Islet of Langerhans (tissue), 1 donor: ENCODE measurements at regions not wholly inside any gene's neighbourhood (a gene's known extent, or its start where the extent isn't known, plus 50 kb on each side); places are given as distances from the start of the nearest gene placed in this dataset.

Experiments used
- FAIRE-seq: peaks from one replicate; lab custom pipeline; 2011; peaks lifted over from hg19 to GRCh38; lab: Jason Lieb, UNC

DNA sequence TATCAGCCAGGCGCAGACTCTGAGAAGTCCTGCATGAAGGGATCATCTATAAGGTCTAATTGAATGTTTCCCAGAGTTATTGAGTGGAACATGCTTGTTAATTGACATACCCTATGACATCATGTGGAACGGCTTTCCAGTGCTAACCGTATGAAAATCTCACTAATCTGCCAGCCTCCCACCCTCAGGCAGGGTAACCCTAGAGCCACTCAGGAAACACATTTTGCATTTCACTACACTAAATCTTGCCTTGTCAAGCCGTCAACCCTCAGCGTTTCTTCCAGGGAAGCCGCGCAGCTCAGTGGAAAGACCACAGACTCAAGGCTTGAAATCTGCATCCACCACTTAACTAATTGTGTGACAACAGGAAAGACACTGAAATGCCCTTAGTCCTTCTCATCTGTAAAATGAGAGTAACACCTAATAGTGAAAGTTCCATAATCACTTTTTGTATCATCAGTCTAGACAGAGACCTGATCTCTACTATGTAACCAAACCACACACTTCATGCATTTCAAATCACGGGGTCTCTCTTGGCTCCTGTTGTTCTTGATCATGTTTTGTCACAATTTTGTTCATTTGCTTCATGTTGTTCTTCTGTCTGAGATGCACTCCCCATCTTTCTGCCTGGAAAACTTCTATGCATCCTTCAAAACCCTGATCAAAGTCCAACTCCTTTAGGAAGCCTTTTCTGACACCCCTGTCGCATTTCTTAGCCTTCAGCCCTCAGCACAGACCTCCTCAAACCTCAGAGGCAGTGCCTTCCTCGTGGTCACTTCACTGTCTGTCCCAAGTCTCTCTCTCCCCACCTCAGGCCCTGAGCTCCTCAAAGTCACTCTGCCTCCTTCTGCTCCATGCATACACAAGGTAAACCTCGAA is 246.5 kb downstream of the TOMM20 start:
- no peak for FAIRE-seq

- FAIRE-seq = no peak
Observed at GRCh38 chr1:234879147-234880080, 249.2 kb downstream of the TOMM20 start.

DNA sequence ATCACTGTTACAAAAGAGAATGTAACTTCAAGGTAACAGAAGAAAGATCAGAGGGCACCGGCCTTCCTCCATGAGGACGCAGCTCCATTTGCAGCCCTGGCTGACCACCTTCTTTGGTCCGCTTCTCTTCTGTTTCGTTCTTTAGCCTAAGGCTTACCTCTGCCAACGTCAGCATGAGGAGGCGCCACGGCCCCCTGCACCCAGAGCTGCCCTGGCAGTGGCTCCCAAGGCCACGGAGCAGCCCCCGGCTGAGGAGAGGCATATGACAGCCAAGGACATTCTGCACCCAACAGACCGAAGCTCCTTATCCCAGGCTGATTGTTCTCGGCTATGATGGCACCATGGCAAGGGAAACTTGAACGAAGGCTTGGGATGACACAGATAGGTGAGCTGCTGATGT is 250.3 kb downstream of the TOMM20 start:
- no peak for FAIRE-seq

- no peak for FAIRE-seq
Observed at GRCh38 chr1:234877761-234878160, 250.9 kb downstream of the TOMM20 start.

- FAIRE-seq = no peak
Observed at GRCh38 chr1:234875953-234876855, 252.4 kb downstream of the TOMM20 start.

GRCh38 chr1:234875328-234875952 is 253.2 kb downstream of the TOMM20 start:
- no peak for FAIRE-seq

DNA sequence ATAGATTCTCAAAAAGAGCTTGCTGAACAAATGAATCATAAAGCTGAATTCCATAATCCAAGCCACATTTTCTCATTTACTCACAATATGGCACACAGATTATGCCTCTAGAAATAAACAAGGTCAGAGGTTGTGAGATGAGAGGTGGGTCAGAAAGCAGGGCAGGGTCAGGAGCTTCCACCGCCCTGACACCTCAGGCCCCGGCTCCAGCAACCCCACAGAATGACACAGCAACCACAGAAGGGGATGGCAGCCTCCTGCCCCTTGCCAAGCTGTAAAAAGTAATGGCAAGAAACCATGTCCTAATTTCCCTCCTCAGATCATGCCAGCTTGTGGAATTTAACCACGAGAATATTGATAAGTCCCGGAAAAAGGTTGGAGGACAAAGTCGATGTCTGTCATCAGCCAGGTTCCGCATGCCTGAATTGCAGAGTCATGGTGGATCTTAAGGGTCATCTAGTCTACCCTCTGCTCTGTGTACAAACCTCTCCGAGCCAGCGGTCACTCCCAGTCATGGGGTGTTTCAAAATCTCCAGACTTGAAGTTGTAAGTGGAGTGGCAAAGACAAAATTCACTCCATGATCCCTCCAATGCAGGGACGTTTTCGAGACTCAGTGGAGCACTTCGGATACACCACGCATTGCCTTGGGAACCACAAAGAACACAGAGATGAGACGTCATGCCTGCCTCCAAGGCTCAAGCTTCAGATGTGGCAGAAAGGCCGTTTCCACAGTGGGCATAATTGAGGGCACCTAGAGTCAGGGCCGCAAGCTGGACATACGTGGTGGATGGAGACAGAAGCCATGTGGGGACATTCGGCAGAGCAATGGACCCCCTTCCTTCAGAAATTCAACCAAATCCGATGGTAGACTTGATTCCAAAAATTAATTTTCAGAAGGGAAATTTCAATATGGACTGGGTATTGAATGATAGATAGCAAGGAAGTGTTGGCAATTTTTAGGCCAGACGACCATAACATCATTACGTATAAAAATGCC is 254.0 kb downstream of the TOMM20 start:
- no peak for FAIRE-seq

GRCh38 chr1:234871710-234872271 is 256.8 kb downstream of the TOMM20 start:
- no peak for FAIRE-seq

DNA sequence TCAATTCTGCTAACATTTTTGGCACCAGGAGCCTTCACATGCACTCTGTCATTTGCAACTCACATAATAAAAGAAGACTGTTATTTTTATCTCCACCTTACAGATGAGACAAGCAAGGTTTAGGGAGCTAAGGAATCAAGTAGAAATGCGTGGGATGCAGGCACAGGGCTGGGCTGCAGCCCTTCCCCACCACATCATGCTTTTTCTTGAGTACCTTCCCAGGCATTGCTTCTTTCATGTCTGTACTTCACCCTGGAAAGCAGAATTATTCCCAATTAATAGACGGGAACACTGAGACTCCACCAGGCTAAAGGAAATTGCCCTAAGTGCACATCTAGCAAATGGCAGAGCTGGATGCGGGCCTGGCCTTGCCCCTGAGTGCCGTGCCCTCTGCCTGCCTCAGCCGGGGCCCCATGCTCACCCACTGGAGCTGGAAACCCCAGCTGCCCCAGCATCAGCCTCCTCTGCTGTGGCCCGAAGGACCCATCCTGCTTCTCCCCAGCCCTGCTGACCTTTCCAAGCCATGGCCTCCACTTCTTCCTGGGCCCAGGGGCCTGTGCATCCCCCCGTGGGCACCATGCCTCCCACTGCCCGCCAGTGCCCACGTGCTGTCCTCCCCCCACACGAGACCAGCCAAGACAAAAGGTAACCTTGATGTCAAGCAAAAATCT is 257.5 kb downstream of the TOMM20 start:
- FAIRE-seq = no peak

DNA sequence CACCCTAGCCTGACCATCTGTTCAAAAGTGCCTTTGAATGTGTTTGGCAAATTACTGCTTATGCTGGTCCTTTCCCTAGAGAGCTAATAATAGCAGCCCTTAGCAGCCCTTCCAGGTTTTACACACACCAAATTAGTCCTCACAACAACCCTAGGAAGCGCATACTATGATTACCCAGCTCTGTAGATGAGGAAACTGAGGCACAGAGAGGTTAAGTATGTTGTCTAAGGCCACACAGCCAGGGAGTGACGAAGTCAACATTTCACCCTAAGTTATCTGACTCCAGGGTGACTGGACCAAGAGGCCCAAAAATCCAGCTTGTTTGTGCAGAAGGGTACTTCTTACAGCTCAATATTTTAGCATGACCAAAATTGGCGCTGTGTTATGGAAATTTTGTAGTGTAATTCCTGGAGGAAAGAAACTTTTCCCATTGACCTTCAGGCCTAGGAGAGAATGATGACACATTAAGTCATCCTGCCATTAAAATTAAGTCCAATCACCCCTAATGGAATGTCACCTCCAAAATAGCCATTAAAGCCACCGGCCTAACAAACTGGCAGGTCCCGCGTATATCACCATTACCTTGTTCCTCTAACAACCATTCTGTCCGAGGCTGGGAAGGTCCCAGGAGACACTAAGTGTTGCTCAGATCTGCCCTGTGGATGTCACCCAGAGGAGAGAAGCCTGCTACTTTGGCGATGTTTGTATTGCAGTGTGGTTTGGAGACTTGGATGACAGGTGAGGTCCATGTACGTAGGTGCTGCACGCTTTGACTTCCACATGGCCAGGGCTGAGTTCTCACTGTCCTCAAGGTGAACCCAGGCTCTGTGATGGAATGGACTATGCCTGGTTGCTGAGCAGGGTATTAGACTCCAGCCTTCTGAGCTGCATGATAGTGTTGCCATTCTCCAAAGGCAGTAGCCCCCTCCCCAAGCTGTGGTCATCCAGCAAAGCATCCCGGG is 258.3 kb downstream of the TOMM20 start:
- no peak for FAIRE-seq

- FAIRE-seq = no peak
Observed at GRCh38 chr1:234869182-234870019, 259.2 kb downstream of the TOMM20 start.

DNA sequence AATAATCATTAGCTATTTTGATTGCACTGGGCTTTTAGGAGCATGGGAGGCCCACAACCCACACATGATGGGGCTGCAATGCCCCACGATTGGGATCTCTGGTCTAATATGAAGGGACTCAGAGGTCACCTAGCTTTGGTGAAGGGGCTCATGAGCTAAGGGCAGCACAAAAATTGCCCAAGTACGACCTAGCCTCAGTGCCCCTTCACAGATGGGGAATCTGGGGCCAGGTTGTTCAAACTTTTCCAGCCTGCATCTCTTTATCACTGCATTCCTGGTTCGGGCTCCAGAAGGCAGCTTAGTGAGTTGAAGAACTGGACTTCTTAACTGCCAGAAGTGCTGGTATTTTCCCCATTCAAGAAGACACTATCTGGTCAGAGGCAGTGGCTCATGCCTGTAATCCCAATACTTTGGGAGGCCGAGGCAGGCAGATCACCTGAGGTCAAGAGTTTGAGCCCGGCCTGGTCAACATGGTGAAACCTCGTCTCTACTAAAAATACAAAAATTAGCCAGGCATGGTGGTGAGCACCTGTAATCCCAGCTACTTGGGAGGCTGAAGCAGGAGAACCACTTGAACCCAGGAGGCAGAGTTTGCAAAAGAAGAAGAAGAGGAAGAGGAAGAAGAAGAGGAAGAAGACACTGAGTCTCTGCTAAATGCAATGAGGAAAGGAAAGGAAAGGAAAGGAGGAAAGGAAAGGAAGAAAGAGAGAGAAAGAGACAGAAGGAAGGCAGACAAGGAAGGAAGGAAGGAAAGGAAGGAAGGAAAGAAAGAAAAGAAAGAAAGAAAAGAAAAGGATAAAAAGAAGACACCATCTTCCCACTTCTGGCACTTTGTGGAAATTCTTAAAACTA is 258.5 kb upstream of the IRF2BP2 start:
- no peak for FAIRE-seq

DNA sequence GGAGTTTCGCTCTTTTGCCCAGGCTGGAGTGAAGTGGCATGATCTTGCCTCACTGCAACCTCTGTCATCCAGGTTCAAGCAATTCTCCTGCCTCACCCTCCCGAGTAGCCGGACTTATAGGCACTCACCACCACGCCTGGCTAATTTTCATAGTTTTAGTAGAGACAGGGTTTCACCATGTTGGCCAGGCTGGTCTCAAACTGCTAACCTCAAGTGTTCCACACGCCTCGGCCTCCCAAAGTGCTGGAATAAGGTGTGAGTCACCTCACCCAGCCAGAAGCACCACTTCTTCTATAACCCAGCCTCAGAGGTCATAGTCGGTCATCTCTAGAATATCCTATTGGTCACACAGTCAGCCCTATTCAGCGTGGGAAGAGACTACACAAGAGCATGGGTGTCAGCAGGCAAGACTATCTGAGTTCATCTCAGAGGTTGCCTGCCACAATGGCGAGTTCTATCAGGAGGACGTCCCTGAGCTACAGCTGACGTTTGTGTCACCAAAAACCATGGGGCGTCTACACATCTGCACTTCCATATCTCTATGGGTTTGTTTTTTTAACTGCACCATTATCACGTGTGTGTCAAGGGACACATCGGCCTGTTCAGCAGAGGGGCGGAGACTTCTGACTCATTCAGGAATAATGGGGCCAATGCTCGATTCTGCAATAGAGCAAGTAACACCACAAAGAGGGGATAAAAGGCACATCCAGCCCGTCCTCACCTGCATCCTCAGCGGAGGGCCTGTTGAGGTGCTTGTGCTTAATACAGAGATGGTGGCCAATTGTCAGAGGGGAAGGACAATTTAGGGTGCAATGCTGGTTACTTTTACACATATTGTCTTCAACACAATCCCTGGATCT is 256.3 kb upstream of the IRF2BP2 start:
- no peak for FAIRE-seq

GRCh38 chr1:234865171-234866006 is 255.4 kb upstream of the IRF2BP2 start:
- no peak for FAIRE-seq
